ENCODE measurements at regions not wholly inside any gene's neighbourhood (a gene's known extent, or its start where the extent isn't known, plus 50 kb on each side); places are given as distances from the start of the nearest gene placed in this dataset.

- Mint-ChIP-seq H3K36me3 (no peaks in the 10 kb centered on the region), H3K4me3 (no peak overlapping the region), H3K27me3 (no peaks in the 10 kb centered on the region), H3K9me3 (no peaks in the 10 kb centered on the region), H3K4me1 (ENCODE audit: unreplicated experiment) (peaks cover 21% of the 10 kb centered on the region), H3K27ac (no peak overlapping the region)
- peak; percentile 60 for DNase-seq (ENCODE audit: extremely low spot score, unreplicated experiment)
- TF ChIP-seq, protein P1, sequence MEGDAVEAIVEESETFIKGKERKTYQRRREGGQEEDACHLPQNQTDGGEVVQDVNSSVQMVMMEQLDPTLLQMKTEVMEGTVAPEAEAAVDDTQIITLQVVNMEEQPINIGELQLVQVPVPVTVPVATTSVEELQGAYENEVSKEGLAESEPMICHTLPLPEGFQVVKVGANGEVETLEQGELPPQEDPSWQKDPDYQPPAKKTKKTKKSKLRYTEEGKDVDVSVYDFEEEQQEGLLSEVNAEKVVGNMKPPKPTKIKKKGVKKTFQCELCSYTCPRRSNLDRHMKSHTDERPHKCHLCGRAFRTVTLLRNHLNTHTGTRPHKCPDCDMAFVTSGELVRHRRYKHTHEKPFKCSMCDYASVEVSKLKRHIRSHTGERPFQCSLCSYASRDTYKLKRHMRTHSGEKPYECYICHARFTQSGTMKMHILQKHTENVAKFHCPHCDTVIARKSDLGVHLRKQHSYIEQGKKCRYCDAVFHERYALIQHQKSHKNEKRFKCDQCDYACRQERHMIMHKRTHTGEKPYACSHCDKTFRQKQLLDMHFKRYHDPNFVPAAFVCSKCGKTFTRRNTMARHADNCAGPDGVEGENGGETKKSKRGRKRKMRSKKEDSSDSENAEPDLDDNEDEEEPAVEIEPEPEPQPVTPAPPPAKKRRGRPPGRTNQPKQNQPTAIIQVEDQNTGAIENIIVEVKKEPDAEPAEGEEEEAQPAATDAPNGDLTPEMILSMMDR (conservative IDR thresholded peaks at IDR 0.05): no peak
Observed at GRCh38 chr2:3132466-3132865, 245.2 kb downstream of the EIPR1 start.

GRCh38 chr2:3131636-3132326 is 245.8 kb downstream of the EIPR1 start:
- no peaks in the 10 kb centered on the region for H3K9me3 Mint-ChIP-seq
- H3K4me3 Mint-ChIP-seq: no peak overlapping the region
- DNase-seq (ENCODE audit: extremely low spot score, unreplicated experiment): no peak
- H3K4me1 Mint-ChIP-seq (ENCODE audit: unreplicated experiment): peaks cover 28% of the 10 kb centered on the region
- no peak overlapping the region for H3K27ac Mint-ChIP-seq
- TF ChIP-seq, protein P1 (conservative IDR thresholded peaks at IDR 0.05): no peak
- no peaks in the 10 kb centered on the region for H3K27me3 Mint-ChIP-seq
- no peaks in the 10 kb centered on the region for H3K36me3 Mint-ChIP-seq

DNA sequence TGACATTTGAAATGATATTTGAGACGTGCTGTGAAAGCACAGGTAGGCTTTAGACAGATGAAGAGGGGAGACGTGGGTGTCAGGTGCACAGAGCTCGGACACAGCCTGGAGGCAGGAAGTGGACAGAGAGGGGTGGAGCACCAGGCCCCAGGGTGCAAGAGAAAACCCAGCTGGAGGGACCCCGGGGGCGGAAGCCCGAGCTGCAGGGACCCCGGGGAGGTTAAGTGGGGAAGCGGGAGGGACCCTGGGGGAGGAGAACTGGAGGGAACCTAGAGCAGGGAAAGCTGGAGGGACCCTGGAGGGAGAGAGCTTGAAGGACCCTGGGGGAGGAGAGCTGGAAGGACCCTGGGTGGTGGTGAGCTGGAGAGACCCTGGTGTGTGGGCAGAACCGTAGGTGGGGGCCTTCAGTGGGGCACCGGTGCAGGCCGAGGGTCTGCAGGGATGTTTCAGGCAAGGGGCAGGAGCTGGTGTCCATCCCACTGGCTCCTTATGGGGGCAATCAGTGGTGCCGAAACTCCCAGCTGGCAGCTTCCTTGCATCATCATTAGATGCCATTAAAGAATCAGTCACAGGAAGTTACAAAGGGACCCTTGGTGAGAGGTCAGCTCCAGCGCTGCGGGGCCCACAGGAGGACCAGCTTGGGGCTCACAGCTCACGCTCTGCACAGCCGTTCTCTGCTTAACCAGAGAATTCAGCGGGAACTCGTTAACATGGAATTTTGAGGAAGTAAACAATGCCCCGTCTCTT is 246.6 kb downstream of the EIPR1 start:
- no peaks in the 10 kb centered on the region for H3K36me3 Mint-ChIP-seq
- peak overlapping the region; percentile 34 for H3K27ac Mint-ChIP-seq
- TF ChIP-seq, protein P1 (conservative IDR thresholded peaks at IDR 0.05): no peak
- DNase-seq (ENCODE audit: extremely low spot score, unreplicated experiment): peak; percentile 63
- H3K4me1 Mint-ChIP-seq (ENCODE audit: unreplicated experiment): peaks cover 34% of the 10 kb centered on the region
- H3K9me3 Mint-ChIP-seq: no peaks in the 10 kb centered on the region
- H3K27me3 Mint-ChIP-seq: no peaks in the 10 kb centered on the region
- no peak overlapping the region for H3K4me3 Mint-ChIP-seq

DNA sequence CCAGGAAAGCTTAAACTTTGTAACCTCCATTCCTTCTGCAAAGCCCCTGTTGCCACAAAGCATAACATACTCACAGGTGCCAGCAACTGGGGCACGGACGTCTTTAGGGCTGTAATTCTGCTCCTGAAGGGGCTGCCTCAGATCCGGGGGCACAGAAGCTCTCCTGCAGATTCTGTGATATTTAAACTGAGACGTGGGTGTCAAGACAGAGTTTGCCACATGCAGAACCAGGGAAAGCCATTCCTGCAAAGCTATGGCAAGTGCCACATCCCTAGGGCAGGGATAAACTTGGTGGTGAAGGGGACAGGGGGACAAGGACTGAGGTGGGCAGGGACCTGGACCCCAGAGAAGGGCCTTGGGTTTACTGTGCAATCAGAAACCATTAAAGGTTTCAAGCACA is 247.2 kb downstream of the EIPR1 start:
- no peak for DNase-seq (ENCODE audit: extremely low spot score, unreplicated experiment)
- Mint-ChIP-seq H3K27me3 (no peaks in the 10 kb centered on the region), H3K4me1 (ENCODE audit: unreplicated experiment) (peaks cover 37% of the 10 kb centered on the region), H3K9me3 (no peaks in the 10 kb centered on the region), H3K27ac (peak overlapping the region; percentile 34), H3K4me3 (peak overlapping the region; percentile 50), H3K36me3 (no peaks in the 10 kb centered on the region)
- TF ChIP-seq, protein P1 (conservative IDR thresholded peaks at IDR 0.05): no peak

- TF ChIP-seq, protein P1 (conservative IDR thresholded peaks at IDR 0.05): no peak
- no peaks in the 10 kb centered on the region for H3K36me3 Mint-ChIP-seq
- no peak overlapping the region for H3K4me3 Mint-ChIP-seq
- no peak overlapping the region for H3K27ac Mint-ChIP-seq
- DNase-seq (ENCODE audit: extremely low spot score, unreplicated experiment): peak; percentile 2
- H3K4me1 Mint-ChIP-seq (ENCODE audit: unreplicated experiment): peaks cover 39% of the 10 kb centered on the region
- no peaks in the 10 kb centered on the region for H3K27me3 Mint-ChIP-seq
- no peaks in the 10 kb centered on the region for H3K9me3 Mint-ChIP-seq
Observed at GRCh38 chr2:3129867-3130266, 247.8 kb downstream of the EIPR1 start.
